Bronchial epithelial cell (primary cell): ENCODE measurements at regions not wholly inside any gene's neighbourhood (a gene's known extent, or its start where the extent isn't known, plus 50 kb on each side); places are given as distances from the start of the nearest gene placed in this dataset.

Experiments
- DNase-seq: peaks from one replicate; pipeline ENCODE4 v3.0.0-alpha.2; 2010; ENCODE audit warnings: low read depth
- FAIRE-seq: peaks from 2 replicates; lab custom pipeline; 2011; peaks lifted over from hg19 to GRCh38; lab: Jason Lieb, UNC
- H3K27me3 ChIP-seq: 2 replicates; pipeline ENCODE4 v1.5.1; 2011; ENCODE audit warnings: low read length; ENCODE audit not compliant: control insufficient read depth, insufficient read depth
- H3K36me3 ChIP-seq: 2 replicates; pipeline ENCODE4 v1.5.1; 2011; ENCODE audit warnings: low read length; ENCODE audit not compliant: control insufficient read depth, insufficient read depth
- H3K4me3 ChIP-seq: 2 replicates; pipeline ENCODE4 v1.5.1; 2011; ENCODE audit warnings: mild to moderate bottlenecking, low read depth, low read length, control low read depth
- CTCF ChIP-seq: IDR thresholded peaks from 2 replicates; pipeline ENCODE4 v1.5.1; 2011; ENCODE audit warnings: mild to moderate bottlenecking, moderate library complexity, low read length, control low read depth, inconsistent platforms; ENCODE audit not compliant: insufficient read depth, severe bottlenecking

GRCh38 chr6:44049989-44050871 is 77.0 kb downstream of the MRPL14 start:
- H3K27me3 ChIP-seq, result no peaks in the 10 kb centered on the region
- no peak overlapping the region for H3K4me3 ChIP-seq
- H3K36me3 ChIP-seq, result no peaks in the 10 kb centered on the region
- no peak for FAIRE-seq
- no peak for DNase-seq
- no peak for TF ChIP-seq CTCF

- FAIRE-seq (no peak), DNase-seq (peak; percentile 73)
- Histone ChIP-seq H3K27me3 (no peaks in the 10 kb centered on the region), H3K4me3 (no peak overlapping the region), H3K36me3 (no peaks in the 10 kb centered on the region)
- TF ChIP-seq CTCF, result no peak
These were observed 77.9 kb downstream of the MRPL14 start for GRCh38 chr6:44049163-44049988.

GRCh38 chr6:44048277-44048676 is 79.0 kb downstream of the MRPL14 start:
- no peaks in the 10 kb centered on the region for H3K27me3 ChIP-seq
- H3K4me3 ChIP-seq, result no peak overlapping the region
- FAIRE-seq (no peak), DNase-seq (no peak)
- no peak for TF ChIP-seq CTCF
- H3K36me3 ChIP-seq, result no peaks in the 10 kb centered on the region

- H3K27me3 ChIP-seq, result no peaks in the 10 kb centered on the region
- no peaks in the 10 kb centered on the region for H3K36me3 ChIP-seq
- no peak overlapping the region for H3K4me3 ChIP-seq
These were observed 79.5 kb downstream of the MRPL14 start for GRCh38 chr6:44047801-44048200.

GRCh38 chr6:44047179-44047546 is 80.1 kb downstream of the MRPL14 start:
- Histone ChIP-seq H3K4me3 (no peak overlapping the region), H3K36me3 (no peaks in the 10 kb centered on the region), H3K27me3 (no peaks in the 10 kb centered on the region)
- no peak for DNase-seq
- no peak for TF ChIP-seq CTCF
- no peak for FAIRE-seq

More at GRCh38 chr6:44047801-44048200, 79.5 kb downstream of the MRPL14 start:
- no peak for DNase-seq
- TF ChIP-seq CTCF, result no peak
- FAIRE-seq, result no peak
